ENCODE measurements at regions not wholly inside any gene's neighbourhood (a gene's known extent, or its start where the extent isn't known, plus 50 kb on each side); places are given as distances from the start of the nearest gene placed in this dataset.

DNA sequence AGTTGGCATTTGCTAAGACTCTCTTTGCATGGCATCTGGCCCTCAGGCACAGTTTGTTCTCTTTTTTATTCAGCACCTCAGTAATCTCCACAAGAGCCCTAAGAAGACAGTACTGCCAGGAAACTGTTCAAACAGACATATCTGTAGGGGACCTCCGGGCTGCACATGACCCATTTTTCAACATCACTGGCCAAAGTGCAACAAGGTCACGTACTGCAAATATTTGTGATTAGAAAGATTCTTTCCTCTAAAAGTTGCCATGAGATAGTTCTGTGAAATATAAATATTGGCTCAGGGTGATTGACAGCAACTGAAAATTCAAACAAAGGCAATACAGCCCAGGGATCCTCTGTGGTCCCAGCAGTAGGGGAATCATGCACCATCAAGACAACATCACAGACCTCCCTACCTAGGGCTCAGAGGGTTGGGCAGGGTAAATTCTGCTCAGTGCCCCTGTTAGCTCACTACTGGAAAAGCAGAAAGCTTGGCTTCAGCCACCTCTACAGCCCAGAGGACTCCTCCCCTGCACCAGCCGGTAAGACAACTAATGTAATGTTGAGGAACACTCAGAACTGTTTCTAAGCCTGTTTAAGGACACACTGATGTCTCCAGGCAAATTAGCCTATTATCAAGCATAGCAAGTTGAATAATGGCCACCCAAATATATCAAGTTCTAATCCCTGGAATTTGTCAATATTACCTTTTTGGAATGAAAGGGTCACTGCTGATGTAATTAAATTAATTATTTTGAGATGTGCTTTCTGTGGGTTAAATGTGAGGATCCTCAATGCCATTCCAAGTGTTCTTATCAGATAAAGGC, 117.4 kb upstream of the LPP start:
- no peak for DNase-seq (ENCODE audit: low read depth in 2 of 2)

DNA sequence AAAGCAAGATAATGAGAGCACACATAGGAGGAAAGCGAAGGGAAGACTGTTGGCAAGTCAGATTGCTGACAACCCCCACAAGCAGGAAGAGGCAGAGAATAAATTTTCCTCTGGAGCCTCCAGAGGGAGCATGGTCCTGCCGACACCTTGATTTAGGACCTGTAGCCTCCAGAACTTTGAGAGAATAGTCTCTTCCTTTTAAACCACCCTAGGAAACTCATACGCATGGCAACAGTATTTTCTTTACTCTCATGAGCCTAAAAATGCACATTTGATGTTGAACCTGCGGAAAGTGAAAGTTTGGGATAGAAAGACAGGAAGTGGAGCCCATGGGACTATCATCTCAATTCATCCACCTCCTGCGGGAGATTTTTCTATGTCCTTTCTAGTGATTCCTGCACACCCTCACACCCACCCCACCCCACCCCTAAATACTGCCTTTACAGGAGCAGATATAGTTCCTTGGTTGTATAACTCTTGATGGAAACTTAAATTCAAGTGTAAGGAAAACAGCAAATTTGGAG, 116.7 kb upstream of the LPP start:
- DNase-seq (ENCODE audit: low read depth in 2 of 2): no peak

DNA sequence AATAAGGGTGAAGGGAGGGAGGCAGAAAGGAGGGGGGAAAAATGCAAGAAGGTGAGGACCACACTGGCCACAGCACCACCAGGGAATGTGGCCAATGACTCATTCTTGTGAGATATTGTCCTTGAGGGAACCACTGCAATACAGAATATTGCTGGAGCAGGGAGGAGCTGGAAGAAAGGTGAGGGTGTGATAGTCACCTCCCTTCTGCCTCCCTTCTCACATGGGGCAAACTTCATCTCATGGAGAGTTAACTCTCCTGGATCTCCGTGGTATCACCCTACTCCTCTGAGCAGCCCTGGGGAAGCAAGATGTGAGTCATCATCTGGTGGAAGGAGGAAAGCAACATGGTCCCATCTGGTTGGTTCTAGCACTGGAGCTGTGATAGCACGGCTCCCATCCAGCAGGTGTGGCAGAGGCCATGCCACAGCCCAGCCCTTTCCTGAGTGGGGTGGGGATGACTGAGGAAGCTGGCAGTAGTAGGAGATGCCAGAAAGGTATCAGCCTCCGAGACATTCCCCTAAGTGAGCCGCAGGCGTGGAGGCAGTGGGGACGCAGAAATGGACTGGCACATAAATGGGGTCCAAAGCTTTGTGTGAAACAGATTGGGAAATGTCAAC, 115.9 kb upstream of the LPP start:
- DNase-seq (ENCODE audit: low read depth in 2 of 2): no peak

DNA sequence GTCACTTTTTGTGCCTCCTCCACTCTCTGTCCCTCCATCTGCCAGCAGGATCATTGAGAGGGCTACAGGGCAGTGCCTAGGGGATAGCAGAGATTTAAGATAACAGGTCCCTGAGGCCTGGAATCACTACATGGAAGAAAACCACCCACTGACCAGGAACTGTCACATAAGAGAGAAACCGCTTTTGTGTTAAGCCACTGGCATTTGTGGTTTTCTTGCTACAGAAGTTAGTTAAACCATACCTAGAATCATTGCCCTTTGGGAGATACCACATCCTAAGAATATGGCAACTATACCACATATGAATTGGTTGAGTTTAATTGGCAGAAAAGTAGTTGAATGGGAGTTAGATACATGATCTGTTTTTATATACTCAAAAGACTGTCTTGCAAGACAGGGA, 112.8 kb upstream of the LPP start:
- no peak for DNase-seq (ENCODE audit: low read depth in 2 of 2)

DNA sequence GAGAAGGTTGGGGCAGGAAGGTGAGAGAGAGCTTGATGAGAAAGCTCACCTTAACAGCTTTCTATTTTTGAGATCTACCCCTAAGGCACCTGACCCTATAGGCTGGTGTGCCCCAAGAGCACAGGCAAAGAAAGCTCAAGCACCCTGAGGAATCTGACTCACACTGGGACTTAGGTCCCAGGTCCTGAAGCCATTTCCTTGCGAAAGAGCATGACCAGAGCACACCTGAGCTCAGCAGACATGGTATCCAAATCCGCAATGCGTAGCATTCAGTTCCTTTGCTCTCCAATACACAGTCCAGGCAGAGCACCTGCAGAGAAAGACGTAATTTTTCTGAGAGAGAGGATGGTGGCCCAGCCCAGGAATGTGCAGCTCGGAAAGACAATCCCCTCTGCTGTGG, 112.1 kb upstream of the LPP start:
- DNase-seq (ENCODE audit: low read depth in 2 of 2): no peak

DNA sequence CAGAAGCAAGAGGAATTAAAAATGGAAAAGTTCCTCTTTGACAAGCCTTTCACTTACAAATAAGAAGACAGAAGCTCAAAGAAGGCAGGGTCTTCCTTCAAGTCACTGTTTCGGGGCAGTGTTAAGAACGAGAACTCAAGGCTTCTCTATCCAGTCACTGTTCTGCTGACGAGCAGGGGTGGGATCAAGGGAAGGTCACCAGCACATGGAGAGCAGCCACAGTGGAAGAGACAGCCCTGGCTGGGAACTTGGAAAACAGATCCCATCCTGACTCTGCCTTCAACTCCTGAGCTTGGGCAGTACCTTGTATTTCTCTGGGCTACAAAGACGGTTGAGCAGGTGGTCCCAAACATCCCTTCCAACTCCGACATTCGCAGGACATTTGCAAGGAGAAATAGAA, 111.5 kb upstream of the LPP start:
- no peak for DNase-seq (ENCODE audit: low read depth in 2 of 2)

DNA sequence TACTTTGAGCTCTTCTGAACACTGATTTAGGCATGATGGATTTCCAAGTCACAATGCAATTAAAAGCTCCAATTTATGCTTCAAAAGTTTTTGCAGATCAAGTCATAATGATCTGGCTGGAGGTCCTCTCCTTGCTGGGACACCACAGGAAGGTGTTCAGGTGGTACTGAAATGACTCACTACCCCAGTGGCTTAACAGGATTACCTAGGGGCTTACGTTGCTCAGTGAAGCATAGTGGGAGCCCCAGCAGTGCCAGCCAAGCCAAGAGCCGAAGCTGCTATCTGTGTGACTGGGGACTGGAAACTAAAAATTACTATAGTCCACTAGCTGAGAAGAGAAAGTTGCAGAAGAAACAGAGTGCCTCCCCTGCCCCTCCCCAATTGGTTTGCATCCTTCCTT, 110.1 kb upstream of the LPP start:
- no peak for DNase-seq (ENCODE audit: low read depth in 2 of 2)

DNA sequence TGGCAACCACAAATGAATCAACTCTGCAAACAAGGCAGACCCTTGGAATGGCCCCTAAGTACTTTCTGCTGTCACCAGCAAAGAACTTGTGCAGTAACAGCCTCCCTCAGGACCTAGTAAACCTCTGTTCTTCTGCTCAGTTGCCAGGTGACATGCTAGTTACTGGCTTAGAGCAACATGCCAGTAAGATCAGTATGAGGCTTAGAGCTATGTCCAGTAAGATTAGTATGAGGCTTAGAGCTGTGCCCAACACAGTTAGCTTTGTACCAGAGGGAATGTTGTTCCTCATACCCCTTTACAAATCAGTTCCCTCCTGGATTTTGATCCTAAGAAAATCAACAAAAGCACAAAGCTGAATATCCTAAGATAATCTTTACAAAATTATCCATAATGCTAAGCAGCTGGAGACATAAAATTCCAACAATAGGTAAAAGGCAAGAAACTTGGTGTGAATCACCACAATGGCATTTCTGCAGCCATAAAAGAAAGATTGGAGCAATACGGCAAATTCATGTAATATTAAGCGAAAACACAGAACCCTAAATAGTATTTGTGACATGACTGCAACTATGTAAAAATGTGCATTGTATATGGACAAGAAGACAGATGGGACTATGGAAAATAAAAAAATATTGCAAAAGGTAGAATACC, 107.3 kb upstream of the LPP start:
- DNase-seq (ENCODE audit: low read depth in 2 of 2): no peak

DNA sequence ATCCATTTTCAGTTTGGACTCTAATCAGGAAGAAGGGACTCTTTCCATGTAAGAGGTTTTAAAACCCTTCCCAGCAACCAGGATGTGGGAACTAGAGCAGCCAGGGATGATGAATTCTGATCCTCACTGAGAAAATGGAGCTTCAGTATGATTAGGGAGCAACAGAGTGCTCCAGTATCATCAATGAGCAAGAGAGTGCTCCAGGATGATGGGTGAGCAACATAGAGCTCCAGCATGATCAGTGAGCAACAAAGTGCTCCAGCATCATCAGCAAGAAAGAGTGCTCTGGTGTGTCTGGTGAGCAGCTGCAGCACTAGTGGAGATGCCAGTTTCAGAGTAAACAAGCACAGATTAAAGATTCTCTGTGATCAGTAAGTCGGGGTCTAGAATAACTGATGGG, 106.4 kb upstream of the LPP start:
- DNase-seq (ENCODE audit: low read depth in 2 of 2): no peak

DNA sequence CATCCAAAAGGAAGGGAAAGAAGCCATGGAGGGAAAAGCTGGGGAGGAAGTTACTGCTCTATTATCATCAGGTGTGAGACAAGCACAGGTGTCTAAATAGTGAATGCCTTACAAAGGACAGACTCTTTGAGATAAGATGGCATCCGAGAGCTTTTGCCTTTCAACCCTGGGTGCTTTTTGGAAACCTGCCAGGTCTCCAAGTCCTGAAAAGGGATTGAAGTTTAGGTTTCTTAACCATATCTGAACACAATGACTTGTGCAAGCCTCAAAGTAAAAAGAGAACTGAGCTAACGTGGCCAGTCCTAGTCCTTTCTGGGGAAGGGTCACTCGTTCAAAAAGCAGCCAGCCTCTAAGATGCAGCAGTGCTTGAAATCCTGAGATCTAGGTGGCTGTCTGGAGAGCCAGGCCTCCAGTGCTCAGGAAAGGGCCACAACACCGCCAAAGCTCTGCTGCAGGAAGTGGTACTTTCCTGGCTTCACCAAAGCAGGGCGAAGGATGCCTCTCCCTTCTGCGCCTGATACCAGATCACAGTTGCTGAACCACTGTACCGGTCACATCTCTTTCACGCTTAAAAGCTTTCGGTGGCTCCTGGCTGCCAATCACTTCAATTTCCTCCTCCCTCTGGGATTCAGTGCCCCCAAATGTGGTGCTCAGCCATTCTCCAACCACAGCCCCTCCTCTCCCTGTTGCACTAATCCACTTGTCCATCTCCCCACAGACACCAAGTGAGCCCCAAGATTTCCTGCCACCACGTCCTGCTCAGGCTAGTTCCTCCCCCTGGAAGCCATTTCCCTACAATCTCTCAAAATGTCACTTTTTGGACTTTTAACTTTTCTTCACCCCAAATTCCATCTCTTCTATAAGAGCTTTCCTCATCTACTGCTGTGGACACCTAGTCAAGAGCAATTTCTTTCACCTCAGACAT, 104.1 kb upstream of the LPP start:
- no peak for DNase-seq (ENCODE audit: low read depth in 2 of 2)

DNA sequence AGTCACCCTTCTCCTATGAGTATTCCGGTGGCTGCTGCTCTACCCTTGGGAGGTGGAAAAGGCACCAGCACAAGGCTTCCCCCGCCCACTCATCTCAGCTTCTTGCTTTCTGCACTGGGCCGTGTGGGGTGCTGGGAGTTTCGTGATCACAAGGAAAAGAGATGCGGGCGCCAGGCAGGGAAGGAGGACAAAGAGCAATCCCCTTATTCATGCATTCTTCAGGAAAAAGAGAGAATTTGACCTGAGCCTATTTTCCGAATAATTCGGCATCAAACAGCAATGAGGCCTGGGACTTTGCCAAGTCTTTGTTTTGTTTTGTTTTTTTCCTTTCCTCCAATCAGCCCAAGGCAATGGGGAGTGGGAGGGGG, 102.2 kb upstream of the LPP start:
- DNase-seq (ENCODE audit: low read depth in 2 of 2): no peak

DNA sequence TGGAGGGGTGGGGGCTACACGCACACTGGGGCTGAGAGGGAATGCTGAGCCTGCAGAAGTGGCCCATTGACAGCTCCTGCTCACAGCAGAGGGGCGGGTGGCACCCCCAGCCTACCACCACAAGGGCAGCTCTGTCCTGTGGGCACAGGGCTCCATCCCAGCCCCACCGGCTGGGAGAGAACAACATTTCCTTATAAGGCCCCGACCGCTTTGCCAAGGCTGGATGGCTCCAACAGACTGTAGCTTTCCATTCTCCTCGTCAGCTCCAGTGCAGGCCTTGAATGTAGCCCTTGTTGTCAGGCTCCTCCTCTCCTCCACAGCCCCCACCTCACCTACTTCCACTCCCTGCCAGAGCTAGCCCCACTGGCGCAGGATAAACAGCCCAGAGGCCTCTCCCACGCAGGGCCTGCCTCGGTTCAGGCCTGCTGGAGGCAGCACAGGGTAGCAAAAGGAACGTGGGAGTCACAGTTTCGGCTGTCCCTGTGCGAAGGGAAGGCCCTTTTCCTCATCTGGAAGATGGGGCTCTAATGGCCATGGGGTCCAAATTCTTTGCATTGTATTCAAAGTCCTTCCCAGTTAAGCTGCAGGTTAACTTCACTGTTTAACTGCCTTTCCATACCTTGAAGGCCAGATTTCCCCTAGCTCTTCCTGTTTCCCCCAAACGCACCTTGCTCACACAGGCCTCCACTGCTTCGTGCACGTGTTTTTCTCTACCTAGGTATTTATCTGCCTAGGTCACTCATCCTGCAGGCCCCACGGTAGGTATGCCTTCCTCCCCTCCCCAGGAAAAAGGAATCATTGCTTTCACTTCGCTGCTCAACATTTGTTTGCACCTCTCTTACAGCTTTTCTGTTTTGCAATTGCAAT, 101.6 kb upstream of the LPP start:
- DNase-seq (ENCODE audit: low read depth in 2 of 2): no peak

DNA sequence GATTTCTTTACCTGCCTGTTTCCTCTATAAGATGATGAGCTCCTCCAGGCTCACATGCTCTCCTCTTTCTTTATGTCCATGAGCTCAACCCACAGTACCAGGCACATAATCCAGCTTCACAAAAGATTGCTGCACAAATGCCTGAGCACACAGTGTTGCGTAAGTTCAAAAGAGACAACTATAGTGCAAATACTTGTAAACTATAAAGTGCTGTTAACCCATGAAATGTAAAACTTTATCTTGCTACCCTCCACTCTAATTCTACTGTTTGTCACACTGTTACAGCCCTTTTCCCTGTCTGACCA, 101.0 kb upstream of the LPP start:
- DNase-seq (ENCODE audit: low read depth in 2 of 2): no peak

DNA sequence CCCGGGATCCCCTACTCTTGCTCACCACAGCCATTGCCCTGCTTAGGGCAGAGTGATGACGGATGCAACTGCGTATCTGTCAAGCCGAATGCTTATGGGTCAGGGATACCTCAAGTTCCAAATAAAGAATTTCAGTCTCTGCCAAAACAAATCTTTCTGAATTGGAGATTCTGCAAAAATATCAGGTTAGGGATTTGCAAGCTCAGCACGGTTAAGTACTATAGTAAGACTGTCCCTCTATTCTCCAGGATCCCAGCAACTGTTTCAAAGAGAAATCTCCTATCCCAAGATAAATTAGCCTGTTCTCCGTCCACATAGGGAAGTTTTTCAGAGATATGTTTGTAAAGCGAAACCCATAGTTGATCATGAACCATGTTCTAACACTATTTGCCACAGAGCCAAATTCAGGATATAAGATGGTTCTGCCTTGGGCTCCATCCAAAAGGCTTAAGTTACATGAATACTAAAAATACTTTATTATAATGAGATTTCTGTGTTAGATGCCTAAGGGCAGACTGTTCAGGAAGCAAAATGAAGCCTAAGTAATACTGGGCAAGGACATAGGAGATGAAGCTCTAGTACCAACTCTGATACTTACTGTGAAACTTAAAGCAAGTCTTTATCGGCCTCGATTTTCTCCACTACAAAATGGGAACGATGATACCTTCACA, 100.1 kb upstream of the LPP start:
- DNase-seq (ENCODE audit: low read depth in 2 of 2): no peak

DNA sequence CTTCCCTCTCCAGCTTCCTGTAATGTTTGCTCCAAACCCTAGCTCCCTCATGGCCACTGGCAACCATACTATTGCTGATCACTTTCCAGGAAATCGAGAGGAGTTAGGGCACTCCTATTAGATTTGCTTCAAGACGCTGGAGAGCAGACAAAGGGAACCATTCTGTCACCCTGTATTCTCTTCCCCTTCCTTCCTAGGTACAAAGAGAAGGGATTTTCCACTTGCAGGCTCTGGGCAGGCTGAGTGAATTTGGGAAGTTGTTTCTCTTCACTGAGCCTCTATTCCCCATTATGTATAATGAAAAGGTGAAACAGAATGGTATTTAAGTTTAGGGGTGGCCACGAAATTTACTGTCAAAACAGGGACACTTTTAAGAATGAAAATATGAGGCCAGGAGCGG, 99.4 kb upstream of the LPP start:
- no peak for DNase-seq (ENCODE audit: low read depth in 2 of 2)

DNA sequence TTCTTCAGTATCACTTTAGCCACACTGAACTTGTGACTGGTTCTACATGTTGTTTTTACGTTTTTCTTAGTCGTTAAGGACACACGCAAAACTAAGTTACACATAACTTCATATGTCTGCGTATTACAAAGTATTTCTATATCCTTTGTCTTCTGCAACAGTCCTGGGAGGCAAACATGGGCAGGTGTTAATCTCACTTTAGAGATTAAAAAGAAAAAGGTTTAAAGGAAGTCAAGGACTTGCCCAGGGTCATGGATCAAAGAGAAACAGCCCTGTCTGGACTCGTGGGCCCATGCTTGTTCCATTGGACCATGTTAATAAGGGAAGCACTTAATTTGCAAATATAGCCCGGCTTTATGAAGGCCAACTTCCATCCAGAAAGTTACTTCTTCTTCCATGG, 98.6 kb upstream of the LPP start:
- DNase-seq (ENCODE audit: low read depth in 2 of 2): no peak

DNA sequence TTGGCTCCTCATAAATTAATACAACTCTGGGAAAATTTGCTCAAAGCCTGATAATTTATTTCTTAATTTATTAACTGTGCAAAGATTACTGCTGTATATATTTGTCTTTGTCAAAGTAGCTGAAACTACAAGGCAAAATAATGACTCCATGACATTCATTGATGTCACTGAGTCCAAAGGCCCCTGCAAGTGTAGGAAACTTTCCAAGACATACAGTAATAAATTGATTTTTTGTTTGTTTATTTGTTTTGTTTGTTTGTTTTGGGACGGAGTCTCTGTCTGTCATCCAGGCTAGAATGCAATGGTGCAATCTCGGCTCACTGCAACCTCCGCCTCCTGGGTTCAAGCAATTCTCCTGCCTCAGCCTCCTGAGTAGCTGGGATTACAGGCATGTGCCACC, 96.8 kb upstream of the LPP start:
- DNase-seq (ENCODE audit: low read depth in 2 of 2): no peak

DNA sequence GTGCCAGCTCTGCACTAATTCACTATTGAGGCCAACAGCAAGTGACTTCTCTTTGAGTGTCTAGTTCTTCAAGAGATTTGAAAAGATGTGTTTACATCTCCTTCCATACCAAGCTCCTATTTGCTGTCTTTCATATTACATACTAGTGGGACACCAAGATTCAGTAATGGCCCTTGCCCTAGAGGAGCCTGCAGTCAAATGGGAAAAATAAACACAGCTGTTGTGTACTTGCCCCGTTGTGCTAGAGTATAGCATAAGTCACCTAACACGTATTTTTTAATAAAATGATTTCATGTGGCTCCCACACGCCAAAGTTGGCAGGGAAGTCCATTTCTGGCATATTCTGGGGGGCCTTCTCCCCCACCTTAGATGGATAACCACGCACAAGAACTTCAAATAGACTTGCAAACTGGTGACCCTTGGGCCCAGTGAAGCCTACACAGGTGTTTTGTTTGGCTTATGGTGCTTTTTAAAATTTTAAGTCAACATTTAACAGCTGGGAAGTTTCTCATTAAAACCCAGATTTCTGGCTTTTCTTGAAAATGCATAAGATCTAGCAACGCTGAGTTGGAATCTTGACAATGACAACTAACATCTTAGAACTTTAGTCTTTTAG, 95.3 kb upstream of the LPP start:
- DNase-seq (ENCODE audit: low read depth in 2 of 2): no peak

DNA sequence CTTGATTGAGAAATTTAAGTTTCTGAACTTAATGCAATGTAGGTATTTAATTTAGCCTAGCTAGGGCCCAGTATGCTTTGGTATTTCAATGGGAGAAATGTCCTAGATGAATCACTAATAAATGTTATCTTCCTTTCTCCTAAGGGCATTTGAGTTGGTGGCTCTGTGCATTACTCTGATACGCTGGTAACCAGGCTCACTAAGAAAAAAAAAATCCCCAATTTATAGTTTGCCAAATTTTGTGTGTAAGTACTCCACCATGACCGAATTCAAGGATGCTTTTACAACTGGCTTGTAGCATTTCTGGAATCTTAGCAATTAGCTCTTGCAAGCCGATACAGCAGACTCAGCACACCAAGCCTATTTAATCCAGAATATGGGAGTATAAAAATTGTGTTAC, 94.6 kb upstream of the LPP start:
- no peak for DNase-seq (ENCODE audit: low read depth in 2 of 2)

DNA sequence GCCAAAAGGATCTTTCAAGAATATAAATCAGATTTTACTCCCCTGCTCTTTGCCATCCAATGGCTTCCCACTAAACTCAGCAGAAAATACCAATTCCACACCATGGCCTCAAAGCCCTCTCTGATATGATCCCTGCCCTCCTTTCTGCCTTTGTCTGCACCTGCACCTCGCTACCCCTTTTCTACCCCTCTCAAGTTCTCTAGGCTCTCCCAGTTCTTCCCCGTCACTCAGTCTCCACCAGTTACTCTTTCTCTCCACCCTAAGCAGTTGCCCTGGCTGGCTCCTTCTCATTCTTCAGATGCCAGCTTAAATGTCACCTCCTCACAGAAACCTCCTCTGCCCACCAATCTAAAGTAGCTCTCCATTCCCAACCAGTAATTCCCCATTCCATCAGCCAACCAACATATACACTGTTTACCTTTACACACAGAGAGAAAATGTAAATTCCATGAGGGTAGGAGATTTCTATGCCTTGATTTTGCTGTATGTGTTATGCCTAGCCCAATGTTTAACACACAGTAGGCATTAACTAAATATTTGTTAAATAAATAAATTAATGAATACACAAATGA, 93.6 kb upstream of the LPP start:
- no peak for DNase-seq (ENCODE audit: low read depth in 2 of 2)
